IPS-15b (cell line): ENCODE measurements at regions not wholly inside any gene's neighbourhood (a gene's known extent, or its start where the extent isn't known, plus 50 kb on each side); places are given as distances from the start of the nearest gene placed in this dataset.

Source experiments
- H3K27me3 ChIP-seq: one replicate; pipeline ENCODE4 v1.6.1; 2013; ENCODE audit warnings: low read length; ENCODE audit not compliant: control insufficient read depth, insufficient read depth
- H3K36me3 ChIP-seq: one replicate; pipeline ENCODE4 v1.6.1; 2013; ENCODE audit warnings: low read length; ENCODE audit not compliant: control insufficient read depth, insufficient read depth
- H3K4me1 ChIP-seq: one replicate; pipeline ENCODE4 v1.6.1; 2013; ENCODE audit warnings: mild to moderate bottlenecking, low read length; ENCODE audit not compliant: control insufficient read depth, insufficient read depth
- H3K4me3 ChIP-seq: one replicate; pipeline ENCODE4 v1.5.1; 2013; ENCODE audit warnings: low read depth, low read length
- H3K9ac ChIP-seq: one replicate; pipeline ENCODE4 v1.6.1; 2013; ENCODE audit warnings: low read depth, mild to moderate bottlenecking, low read length
- H3K9me3 ChIP-seq: one replicate; pipeline ENCODE4 v1.6.1; 2013; ENCODE audit warnings: mild to moderate bottlenecking, low read length; ENCODE audit not compliant: control insufficient read depth, insufficient read depth

GRCh38 chr5:124948062-124948753 lies 201.8 kb upstream of the ZNF608 start:
- no peaks in the 10 kb centered on the region for H3K27me3 ChIP-seq
- no peaks in the 10 kb centered on the region for H3K36me3 ChIP-seq
- peaks cover 15% of the 10 kb centered on the region for H3K4me1 ChIP-seq
- H3K4me3 ChIP-seq: no peak overlapping the region
- H3K9ac ChIP-seq: no peak overlapping the region
- H3K9me3 ChIP-seq: no peaks in the 10 kb centered on the region

GRCh38 chr5:124948754-124949275 lies 202.4 kb upstream of the ZNF608 start:
- Histone ChIP-seq H3K4me1 (peaks cover 15% of the 10 kb centered on the region), H3K9me3 (no peaks in the 10 kb centered on the region), H3K27me3 (no peaks in the 10 kb centered on the region), H3K4me3 (no peak overlapping the region), H3K36me3 (no peaks in the 10 kb centered on the region), H3K9ac (no peak overlapping the region)

GRCh38 chr5:124949862-124950261 lies 203.4 kb upstream of the ZNF608 start:
- Histone ChIP-seq H3K4me1 (peaks cover 15% of the 10 kb centered on the region), H3K9ac (no peak overlapping the region), H3K9me3 (no peaks in the 10 kb centered on the region), H3K27me3 (no peaks in the 10 kb centered on the region), H3K4me3 (no peak overlapping the region), H3K36me3 (no peaks in the 10 kb centered on the region)

DNA sequence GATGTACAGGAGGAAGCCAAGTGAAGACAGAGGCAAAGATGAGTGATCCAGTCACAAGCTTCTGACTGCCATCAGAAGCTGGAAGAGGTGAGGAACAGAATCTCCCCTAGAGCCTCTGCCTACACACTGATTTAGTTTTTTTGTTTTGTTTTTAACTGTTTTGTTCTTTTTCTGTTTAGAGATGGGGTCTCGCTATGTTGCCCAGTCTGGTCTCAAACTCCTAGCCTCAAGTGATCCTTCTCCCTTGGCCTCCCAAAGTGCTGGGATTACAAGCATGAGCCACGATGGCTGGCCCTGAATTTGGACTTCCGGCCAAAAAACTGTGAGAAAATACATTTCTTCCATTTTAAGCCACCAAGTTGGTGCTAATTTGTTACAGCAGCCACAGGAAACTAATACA lies 204.7 kb upstream of the ZNF608 start:
- Histone ChIP-seq H3K36me3 (no peaks in the 10 kb centered on the region), H3K4me1 (peaks cover 15% of the 10 kb centered on the region), H3K9me3 (no peaks in the 10 kb centered on the region), H3K9ac (no peak overlapping the region), H3K27me3 (no peaks in the 10 kb centered on the region), H3K4me3 (no peak overlapping the region)

GRCh38 chr5:124951661-124952060 lies 205.2 kb upstream of the ZNF608 start:
- no peaks in the 10 kb centered on the region for H3K9me3 ChIP-seq
- H3K9ac ChIP-seq: no peak overlapping the region
- H3K4me1 ChIP-seq: peaks cover 15% of the 10 kb centered on the region
- H3K36me3 ChIP-seq: no peaks in the 10 kb centered on the region
- H3K27me3 ChIP-seq: no peaks in the 10 kb centered on the region
- H3K4me3 ChIP-seq: no peak overlapping the region

DNA sequence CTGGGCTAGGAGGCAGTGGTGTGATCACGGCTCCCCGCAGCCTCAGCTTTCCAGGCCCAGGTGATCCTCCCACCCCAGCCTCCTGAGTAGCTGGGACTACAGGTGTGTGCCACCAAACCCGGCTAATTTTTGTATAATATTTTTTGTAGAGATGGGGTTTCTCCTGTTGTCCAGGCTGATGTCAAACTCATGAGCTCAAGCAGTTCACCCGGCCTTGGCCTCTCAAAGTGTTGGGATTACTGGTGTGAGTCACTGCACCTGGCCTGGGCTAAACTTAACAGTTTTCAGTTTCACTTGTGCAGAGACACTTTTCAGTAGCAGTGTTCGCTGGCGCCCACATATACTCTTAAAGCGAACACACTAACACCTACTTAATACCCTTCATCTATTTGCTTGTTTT lies 205.6 kb upstream of the ZNF608 start:
- H3K4me1 ChIP-seq: peaks cover 15% of the 10 kb centered on the region
- no peaks in the 10 kb centered on the region for H3K27me3 ChIP-seq
- no peaks in the 10 kb centered on the region for H3K9me3 ChIP-seq
- no peaks in the 10 kb centered on the region for H3K36me3 ChIP-seq
- no peak overlapping the region for H3K9ac ChIP-seq
- H3K4me3 ChIP-seq: no peak overlapping the region

GRCh38 chr5:124952566-124952965 lies 206.1 kb upstream of the ZNF608 start:
- no peak overlapping the region for H3K4me3 ChIP-seq
- H3K4me1 ChIP-seq: peaks cover 15% of the 10 kb centered on the region
- no peak overlapping the region for H3K9ac ChIP-seq
- H3K27me3 ChIP-seq: no peaks in the 10 kb centered on the region
- no peaks in the 10 kb centered on the region for H3K36me3 ChIP-seq
- H3K9me3 ChIP-seq: no peaks in the 10 kb centered on the region

GRCh38 chr5:124954784-124955183 lies 208.3 kb upstream of the ZNF608 start:
- Histone ChIP-seq H3K9me3 (no peaks in the 10 kb centered on the region), H3K4me1 (no peaks in the 10 kb centered on the region), H3K9ac (no peak overlapping the region), H3K27me3 (no peaks in the 10 kb centered on the region), H3K36me3 (no peaks in the 10 kb centered on the region), H3K4me3 (no peak overlapping the region)

DNA sequence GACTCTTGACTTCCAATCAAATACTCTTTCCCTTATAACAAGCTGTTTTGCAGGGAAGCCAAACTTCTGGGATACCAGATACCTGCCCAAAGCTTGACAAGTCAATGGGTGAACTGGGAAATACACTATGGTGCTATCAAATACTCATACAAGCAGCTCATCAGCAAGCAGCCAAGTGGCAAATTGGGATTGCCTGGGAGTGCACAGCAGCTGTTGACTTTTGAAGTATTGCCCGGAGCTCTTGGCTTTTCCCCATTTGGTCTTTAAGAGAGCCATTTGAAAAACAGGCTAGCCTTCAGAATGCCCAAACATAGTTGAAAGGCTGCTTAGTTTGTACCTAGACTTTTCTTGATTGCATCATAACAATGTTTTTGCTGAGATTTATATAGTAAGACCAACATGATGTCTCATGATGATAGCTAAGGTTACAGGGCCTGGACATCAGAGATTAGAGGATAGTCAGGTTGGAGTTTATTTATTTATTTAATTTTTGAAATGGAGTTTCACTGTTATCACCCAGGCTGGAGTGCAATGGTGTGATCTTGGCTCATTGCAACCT lies 210.1 kb upstream of the ZNF608 start:
- Histone ChIP-seq H3K9ac (no peak overlapping the region), H3K9me3 (no peaks in the 10 kb centered on the region), H3K36me3 (no peaks in the 10 kb centered on the region), H3K27me3 (no peaks in the 10 kb centered on the region), H3K4me3 (no peak overlapping the region), H3K4me1 (no peaks in the 10 kb centered on the region)

GRCh38 chr5:124957063-124957462 lies 210.6 kb upstream of the ZNF608 start:
- H3K36me3 ChIP-seq: no peaks in the 10 kb centered on the region
- H3K4me1 ChIP-seq: no peaks in the 10 kb centered on the region
- no peak overlapping the region for H3K9ac ChIP-seq
- no peaks in the 10 kb centered on the region for H3K9me3 ChIP-seq
- H3K4me3 ChIP-seq: no peak overlapping the region
- no peaks in the 10 kb centered on the region for H3K27me3 ChIP-seq

GRCh38 chr5:124960266-124960665 lies 213.8 kb upstream of the ZNF608 start:
- H3K36me3 ChIP-seq: no peaks in the 10 kb centered on the region
- no peaks in the 10 kb centered on the region for H3K9me3 ChIP-seq
- H3K4me3 ChIP-seq: no peak overlapping the region
- no peak overlapping the region for H3K9ac ChIP-seq
- no peaks in the 10 kb centered on the region for H3K27me3 ChIP-seq
- H3K4me1 ChIP-seq: peaks cover 11% of the 10 kb centered on the region

DNA sequence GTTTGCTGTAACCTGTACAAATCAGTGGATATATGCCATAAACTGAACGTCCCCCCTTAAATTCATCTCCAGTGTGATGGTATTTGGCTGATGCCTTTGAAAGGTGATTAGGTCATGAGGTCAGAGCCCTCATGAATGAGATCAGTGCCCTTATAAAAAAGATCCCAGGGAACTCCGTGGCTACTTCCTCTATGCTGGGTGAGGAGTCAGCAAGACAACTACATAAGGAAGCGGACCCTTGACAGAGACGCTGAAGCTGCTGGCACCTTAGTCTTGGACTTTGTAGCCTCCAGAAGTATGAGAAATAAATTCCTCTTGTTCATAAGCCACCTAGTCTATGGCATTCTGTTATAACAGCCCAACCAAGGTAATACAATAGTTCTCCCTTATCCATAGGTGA lies 215.1 kb upstream of the ZNF608 start:
- Histone ChIP-seq H3K9me3 (no peaks in the 10 kb centered on the region), H3K4me3 (no peak overlapping the region), H3K4me1 (peaks cover 14% of the 10 kb centered on the region), H3K9ac (no peak overlapping the region), H3K36me3 (no peaks in the 10 kb centered on the region), H3K27me3 (no peaks in the 10 kb centered on the region)
